ENCODE measurements at regions not wholly inside any gene's neighbourhood (a gene's known extent, or its start where the extent isn't known, plus 50 kb on each side); places are given as distances from the start of the nearest gene placed in this dataset.

DNA sequence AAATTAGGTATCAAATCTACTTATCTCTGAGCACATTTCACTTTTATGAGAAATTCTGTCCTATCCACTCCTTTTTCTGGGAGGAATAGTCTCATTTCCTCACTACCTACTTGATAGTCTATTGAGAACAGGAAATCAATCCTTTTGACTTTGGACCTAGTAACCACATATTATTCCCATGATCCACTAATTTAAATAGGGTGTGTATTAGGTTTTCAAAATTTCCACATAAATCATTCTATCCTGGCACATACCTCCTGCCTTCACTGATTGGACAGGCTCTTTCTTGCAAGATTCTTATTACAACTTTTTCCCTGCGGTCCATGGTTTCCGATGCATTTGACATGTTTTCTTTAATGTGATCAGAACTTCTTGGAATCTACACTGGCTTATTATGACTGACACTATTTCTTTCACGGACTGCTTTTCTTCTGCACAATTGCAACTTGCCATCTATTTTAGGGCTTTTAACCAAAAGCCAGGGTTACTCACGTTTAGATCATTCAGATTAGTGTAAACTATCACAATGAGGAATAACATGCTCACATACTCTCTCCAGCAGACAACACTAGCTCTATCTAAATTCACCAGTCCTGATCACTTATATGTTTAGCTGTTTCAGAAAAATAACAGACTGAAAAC, 419.9 kb upstream of the SLIT2 start:
- no peak for ATAC-seq (ENCODE audit: low read depth)
- no peak overlapping the region for H3K27ac Mint-ChIP-seq

DNA sequence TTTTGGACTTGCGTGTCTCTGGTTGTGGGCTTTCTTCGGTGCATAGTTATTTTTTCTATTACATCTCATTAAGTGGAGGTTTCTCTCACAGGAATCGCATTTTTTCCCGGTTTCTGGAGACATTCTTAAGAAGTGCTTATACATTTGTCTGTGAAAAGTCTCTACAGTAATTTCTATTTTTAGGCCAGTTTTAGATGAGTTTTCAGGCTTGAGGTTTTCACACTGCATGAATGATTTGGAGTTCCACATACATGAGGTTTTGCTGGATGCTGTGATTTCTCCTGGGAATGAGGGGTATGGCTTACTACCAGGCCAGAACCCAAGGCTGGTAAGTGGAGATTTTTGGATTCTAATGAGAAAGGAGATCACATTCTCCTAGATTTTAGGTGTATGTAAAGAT, 422.6 kb upstream of the SLIT2 start:
- no peaks in the 10 kb centered on the region for H3K36me3 Mint-ChIP-seq
- DNase-seq (ENCODE audit: low spot score in 2 of 2) (no peak), ATAC-seq (ENCODE audit: low read depth) (no peak)
- no peaks in the 10 kb centered on the region for H3K27me3 Mint-ChIP-seq
- peaks cover 3% of the 10 kb centered on the region for H3K9me3 Mint-ChIP-seq
- no peak overlapping the region for H3K27ac Mint-ChIP-seq
- H3K4me3 Mint-ChIP-seq = no peak overlapping the region
- no peaks in the 10 kb centered on the region for H3K4me1 Mint-ChIP-seq

More for the DNA sequence above, 419.9 kb upstream of the SLIT2 start:
- no peak overlapping the region for H3K4me3 Mint-ChIP-seq
- H3K36me3 Mint-ChIP-seq = no peaks in the 10 kb centered on the region
- DNase-seq (ENCODE audit: low spot score in 2 of 2) = no peak
- no peaks in the 10 kb centered on the region for H3K4me1 Mint-ChIP-seq
- H3K9me3 Mint-ChIP-seq = peaks cover 5% of the 10 kb centered on the region
- H3K27me3 Mint-ChIP-seq = no peaks in the 10 kb centered on the region

DNA sequence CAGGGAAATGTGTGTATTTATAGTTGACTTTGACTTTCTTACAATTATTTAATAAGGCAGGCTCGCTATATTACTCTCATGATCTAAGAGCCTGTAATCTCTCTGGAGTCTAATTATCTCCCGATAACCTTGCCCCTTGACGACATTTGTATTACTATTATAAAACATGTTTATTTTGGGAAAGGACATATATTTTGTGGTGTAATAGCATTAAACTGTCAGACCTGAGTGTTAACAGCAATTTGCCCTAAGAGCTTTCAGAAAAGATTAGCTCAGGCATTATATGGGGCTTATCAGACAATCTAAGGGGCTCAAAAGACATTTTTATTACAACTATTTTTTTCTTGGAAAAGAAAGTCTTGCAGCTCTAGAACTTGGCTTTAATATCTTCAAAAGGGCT, 427.9 kb upstream of the SLIT2 start:
- peaks cover 2% of the 10 kb centered on the region for H3K9me3 Mint-ChIP-seq
- no peak overlapping the region for H3K27ac Mint-ChIP-seq
- H3K4me1 Mint-ChIP-seq = no peaks in the 10 kb centered on the region
- H3K27me3 Mint-ChIP-seq = no peaks in the 10 kb centered on the region
- ATAC-seq (ENCODE audit: low read depth) (no peak), DNase-seq (ENCODE audit: low spot score in 2 of 2) (no peak)
- no peak overlapping the region for H3K4me3 Mint-ChIP-seq
- H3K36me3 Mint-ChIP-seq = no peaks in the 10 kb centered on the region

- Mint-ChIP-seq H3K4me1 (no peaks in the 10 kb centered on the region), H3K27ac (no peak overlapping the region), H3K4me3 (no peak overlapping the region), H3K36me3 (no peaks in the 10 kb centered on the region), H3K27me3 (no peaks in the 10 kb centered on the region), H3K9me3 (peaks cover 1% of the 10 kb centered on the region)
- no peak for DNase-seq (ENCODE audit: low spot score in 2 of 2)
- no peak for ATAC-seq (ENCODE audit: low read depth)
Observed at GRCh38 chr4:19819737-19820136, 432.0 kb upstream of the SLIT2 start.

- ATAC-seq (ENCODE audit: low read depth) (no peak), DNase-seq (ENCODE audit: low spot score in 2 of 2) (no peak)
- no peaks in the 10 kb centered on the region for H3K27me3 Mint-ChIP-seq
- no peak overlapping the region for H3K4me3 Mint-ChIP-seq
- no peak overlapping the region for H3K27ac Mint-ChIP-seq
- no peaks in the 10 kb centered on the region for H3K4me1 Mint-ChIP-seq
- H3K9me3 Mint-ChIP-seq = no peaks in the 10 kb centered on the region
- H3K36me3 Mint-ChIP-seq = no peaks in the 10 kb centered on the region
Observed at GRCh38 chr4:19809989-19810388, 441.7 kb upstream of the SLIT2 start.

DNA sequence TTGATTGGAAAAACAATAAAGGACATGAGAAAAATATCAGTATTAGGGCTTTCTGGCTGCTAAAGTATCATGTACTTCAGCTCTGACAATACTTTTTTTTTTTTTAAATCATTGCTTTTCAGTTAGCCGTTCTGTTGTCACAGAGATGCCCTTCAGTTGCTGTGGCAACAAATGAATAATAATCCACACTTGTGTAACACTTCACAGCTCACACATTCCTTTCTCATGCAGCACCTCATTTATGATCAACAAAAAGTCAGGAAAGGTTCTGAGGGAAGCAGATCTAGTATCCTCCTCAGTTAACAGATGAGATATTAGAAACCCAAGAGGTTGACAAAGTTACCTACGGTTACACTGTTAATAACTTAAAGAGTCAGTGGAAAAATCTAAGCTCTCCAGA, 444.2 kb upstream of the SLIT2 start:
- no peak for ATAC-seq (ENCODE audit: low read depth)
- Mint-ChIP-seq H3K36me3 (no peaks in the 10 kb centered on the region), H3K27me3 (no peaks in the 10 kb centered on the region), H3K4me3 (no peak overlapping the region), H3K4me1 (no peaks in the 10 kb centered on the region), H3K9me3 (no peaks in the 10 kb centered on the region), H3K27ac (no peak overlapping the region)
- DNase-seq (ENCODE audit: low spot score in 2 of 2) = no peak

GRCh38 chr4:19806865-19807264, 444.8 kb upstream of the SLIT2 start:
- Mint-ChIP-seq H3K27me3 (no peaks in the 10 kb centered on the region), H3K4me3 (no peak overlapping the region), H3K36me3 (no peaks in the 10 kb centered on the region), H3K27ac (no peak overlapping the region), H3K9me3 (no peaks in the 10 kb centered on the region), H3K4me1 (no peaks in the 10 kb centered on the region)
- ATAC-seq (ENCODE audit: low read depth) = no peak
- no peak for DNase-seq (ENCODE audit: low spot score in 2 of 2)

GRCh38 chr4:19803406-19803805, 448.3 kb upstream of the SLIT2 start:
- Mint-ChIP-seq H3K27ac (no peak overlapping the region), H3K36me3 (no peaks in the 10 kb centered on the region), H3K9me3 (no peaks in the 10 kb centered on the region), H3K4me3 (no peak overlapping the region), H3K27me3 (no peaks in the 10 kb centered on the region), H3K4me1 (no peaks in the 10 kb centered on the region)
- ATAC-seq (ENCODE audit: low read depth) (no peak), DNase-seq (ENCODE audit: low spot score in 2 of 2) (no peak)

- DNase-seq (ENCODE audit: low spot score in 2 of 2) (no peak), ATAC-seq (ENCODE audit: low read depth) (no peak)
- H3K27me3 Mint-ChIP-seq = no peaks in the 10 kb centered on the region
- H3K4me1 Mint-ChIP-seq = no peaks in the 10 kb centered on the region
- H3K9me3 Mint-ChIP-seq = peaks cover 1% of the 10 kb centered on the region
- no peak overlapping the region for H3K27ac Mint-ChIP-seq
- no peaks in the 10 kb centered on the region for H3K36me3 Mint-ChIP-seq
- no peak overlapping the region for H3K4me3 Mint-ChIP-seq
Observed at GRCh38 chr4:19793831-19794230, 457.9 kb upstream of the SLIT2 start.

DNA sequence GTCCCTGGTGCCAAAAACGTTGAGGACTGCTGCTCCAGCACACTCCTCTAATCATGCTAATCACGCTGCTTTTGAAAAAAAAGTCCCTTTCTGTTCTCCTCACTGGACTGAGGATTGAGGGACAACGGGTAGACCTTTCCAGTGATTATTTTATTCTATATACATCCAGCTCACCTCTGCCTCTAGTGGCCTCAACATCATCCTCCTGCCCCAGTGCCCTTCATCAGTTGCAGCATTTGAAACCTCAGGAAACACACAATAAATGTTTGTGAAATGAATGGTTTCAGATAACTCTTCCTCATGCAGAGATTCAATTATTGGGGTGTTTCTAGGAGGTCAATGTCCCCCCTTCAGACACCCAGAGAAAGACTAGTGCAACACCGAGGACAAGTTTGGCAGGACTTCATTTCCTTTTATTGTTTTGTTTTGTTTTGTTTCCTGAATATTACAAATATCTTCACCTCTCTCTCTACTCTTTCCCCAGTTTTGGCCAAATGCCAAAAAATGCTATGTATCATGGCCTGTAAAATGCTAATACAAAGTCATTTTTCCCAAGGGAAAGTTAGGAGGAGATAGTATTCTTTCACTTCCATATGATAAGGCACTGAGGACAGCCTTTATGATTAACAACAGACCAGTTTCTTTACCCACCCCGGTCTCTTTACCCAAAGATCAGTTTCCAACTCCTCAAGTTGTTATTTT, 460.1 kb upstream of the SLIT2 start:
- Mint-ChIP-seq H3K4me1 (no peaks in the 10 kb centered on the region), H3K9me3 (peaks cover 1% of the 10 kb centered on the region), H3K36me3 (no peaks in the 10 kb centered on the region), H3K27ac (no peak overlapping the region), H3K4me3 (no peak overlapping the region), H3K27me3 (no peaks in the 10 kb centered on the region)
- ATAC-seq (ENCODE audit: low read depth) (no peak), DNase-seq (ENCODE audit: low spot score in 2 of 2) (no peak)

DNA sequence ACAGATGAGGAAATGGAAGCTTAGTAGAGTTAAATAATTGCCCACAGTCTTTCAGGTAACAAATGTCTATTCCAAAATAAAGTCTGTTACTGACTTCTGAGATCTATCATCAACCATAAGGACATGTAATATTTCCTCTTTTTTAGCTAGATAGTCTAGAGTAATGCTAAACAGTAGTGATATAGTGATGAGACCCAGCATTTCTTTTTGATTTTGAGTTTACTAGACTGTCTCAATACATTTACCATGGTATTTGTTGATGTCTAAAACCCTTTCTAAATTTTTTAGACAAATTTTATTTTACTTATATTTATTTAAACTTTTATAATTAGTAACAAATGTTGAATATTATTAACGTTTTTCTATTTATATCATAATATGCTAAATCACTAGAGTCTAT, 465.1 kb upstream of the SLIT2 start:
- DNase-seq (ENCODE audit: low spot score in 2 of 2) = no peak
- no peaks in the 10 kb centered on the region for H3K27me3 Mint-ChIP-seq
- no peak for ATAC-seq (ENCODE audit: low read depth)
- H3K4me3 Mint-ChIP-seq = no peak overlapping the region
- no peaks in the 10 kb centered on the region for H3K4me1 Mint-ChIP-seq
- peaks cover 11% of the 10 kb centered on the region for H3K9me3 Mint-ChIP-seq
- no peak overlapping the region for H3K27ac Mint-ChIP-seq
- no peaks in the 10 kb centered on the region for H3K36me3 Mint-ChIP-seq

DNA sequence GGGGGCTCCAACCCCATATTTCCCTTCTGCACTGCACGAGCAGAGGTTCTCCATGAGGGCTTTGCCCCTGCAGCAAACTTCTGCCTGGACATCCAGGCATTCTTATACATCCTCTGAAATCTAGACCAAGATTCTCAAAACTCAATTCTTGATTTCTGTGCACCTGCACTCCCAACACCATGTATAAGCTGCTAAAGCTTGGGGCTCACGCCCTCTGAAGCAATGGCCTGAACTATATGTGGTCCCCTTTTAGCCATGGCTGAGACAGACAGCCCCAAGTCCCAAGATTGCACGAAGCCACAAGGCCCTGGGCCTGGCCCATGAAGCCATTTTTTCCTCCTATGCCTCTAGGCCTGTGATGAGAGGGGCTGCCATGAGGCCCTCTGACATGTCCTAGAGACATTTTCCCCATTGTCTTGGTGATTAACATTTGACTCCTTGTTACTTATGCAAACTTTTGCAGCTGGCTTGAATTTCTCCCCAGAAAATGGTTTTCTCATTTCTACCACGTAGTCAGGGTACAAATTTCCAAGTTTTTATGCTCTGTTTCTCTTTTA, 468.0 kb upstream of the SLIT2 start:
- Mint-ChIP-seq H3K4me3 (no peak overlapping the region), H3K4me1 (no peaks in the 10 kb centered on the region), H3K36me3 (no peaks in the 10 kb centered on the region), H3K27ac (no peak overlapping the region), H3K9me3 (peaks cover 12% of the 10 kb centered on the region), H3K27me3 (no peaks in the 10 kb centered on the region)
- ATAC-seq (ENCODE audit: low read depth) (no peak), DNase-seq (ENCODE audit: low spot score in 2 of 2) (no peak)

DNA sequence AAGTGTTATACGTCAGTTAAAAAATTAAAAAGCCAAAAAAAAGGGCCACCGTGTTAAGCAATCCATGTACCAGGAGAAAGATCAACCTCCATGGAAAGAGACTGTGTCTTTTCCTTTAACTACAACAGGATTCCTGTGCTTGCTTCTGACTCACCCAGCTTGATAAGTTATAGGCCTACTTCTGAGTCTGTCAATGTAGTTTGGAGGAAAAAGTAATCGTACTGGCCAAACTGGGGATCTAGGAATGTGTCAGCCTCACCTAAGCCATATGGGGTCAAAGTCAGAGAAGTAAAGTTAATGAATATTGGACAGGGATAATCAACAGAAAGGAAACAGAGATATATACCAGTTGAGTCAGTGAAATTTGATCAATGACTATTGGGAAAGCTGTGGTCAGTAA, 470.8 kb upstream of the SLIT2 start:
- Mint-ChIP-seq H3K4me1 (no peaks in the 10 kb centered on the region), H3K9me3 (peaks cover 12% of the 10 kb centered on the region), H3K27ac (no peak overlapping the region), H3K4me3 (no peak overlapping the region), H3K36me3 (no peaks in the 10 kb centered on the region), H3K27me3 (no peaks in the 10 kb centered on the region)
- ATAC-seq (ENCODE audit: low read depth) (no peak), DNase-seq (ENCODE audit: low spot score in 2 of 2) (no peak)

GRCh38 chr4:19776929-19777328, 474.8 kb upstream of the SLIT2 start:
- Mint-ChIP-seq H3K27me3 (no peaks in the 10 kb centered on the region), H3K27ac (no peak overlapping the region), H3K36me3 (no peaks in the 10 kb centered on the region), H3K4me1 (no peaks in the 10 kb centered on the region), H3K4me3 (no peak overlapping the region), H3K9me3 (peaks cover 4% of the 10 kb centered on the region)
- DNase-seq (ENCODE audit: low spot score in 2 of 2) (no peak), ATAC-seq (ENCODE audit: low read depth) (no peak)

- no peaks in the 10 kb centered on the region for H3K27me3 Mint-ChIP-seq
- H3K4me1 Mint-ChIP-seq = no peaks in the 10 kb centered on the region
- DNase-seq (ENCODE audit: low spot score in 2 of 2) (no peak), ATAC-seq (ENCODE audit: low read depth) (no peak)
- no peaks in the 10 kb centered on the region for H3K36me3 Mint-ChIP-seq
- peaks cover 4% of the 10 kb centered on the region for H3K9me3 Mint-ChIP-seq
- no peak overlapping the region for H3K4me3 Mint-ChIP-seq
- no peak overlapping the region for H3K27ac Mint-ChIP-seq
Observed at GRCh38 chr4:19776021-19776459, 475.7 kb upstream of the SLIT2 start.
